Fibroblast of lung (primary cell): ENCODE measurements at regions not wholly inside any gene's neighbourhood (a gene's known extent, or its start where the extent isn't known, plus 50 kb on each side); places are given as distances from the start of the nearest gene placed in this dataset.

Source experiments
- CTCF ChIP-seq, 2 donors: IDR thresholded peaks in 1 of 2; conservative IDR thresholded peaks in 1 of 2; 1 replicate in 1 of 2; 2 replicates in 1 of 2; pipeline ENCODE4 v1.5.1; 2011 to 2012; ENCODE audit warnings: low read length in 2 of 2, control low read depth in 1 of 2, inconsistent platforms in 1 of 2, low read depth in 1 of 2, mild to moderate bottlenecking in 1 of 2
- EZH2 ChIP-seq: IDR thresholded peaks from 2 replicates; pipeline ENCODE4 v1.5.1; 2012; ENCODE audit warnings: low read length, control low read depth, mild to moderate bottlenecking; ENCODE audit errors: missing control alignments

DNA sequence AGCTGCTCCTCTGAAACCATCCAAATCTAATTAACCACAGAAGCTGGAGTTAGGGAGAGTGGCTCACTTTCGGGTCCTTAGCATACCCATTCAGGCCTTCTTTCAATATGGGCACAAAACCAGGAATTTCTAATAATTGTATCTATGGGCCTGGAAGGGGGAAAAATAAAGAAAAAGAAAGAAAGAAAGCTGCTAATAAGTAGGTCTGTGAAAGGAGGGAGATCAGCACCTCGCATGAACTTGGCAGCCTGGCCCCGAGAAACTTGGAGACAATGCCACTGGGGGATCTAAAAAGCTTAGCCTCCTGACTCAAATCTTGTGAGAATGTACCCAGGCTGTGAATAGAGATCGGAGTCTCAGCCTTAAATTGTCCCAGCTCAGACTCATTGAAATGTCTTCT lies 252.1 kb upstream of the SLC14A2 start:
- TF ChIP-seq CTCF (conservative IDR thresholded peaks at IDR 0.05 in 1 of 2, IDR thresholded peaks at IDR 0.05 in 1 of 2; ENCODE audit: low read depth in 1 of 2, low read length in 2 of 2) (no peak), EZH2 (no peak)
